Natural killer cell (primary cell): ENCODE measurements at regions not wholly inside any gene's neighbourhood (a gene's known extent, or its start where the extent isn't known, plus 50 kb on each side); places are given as distances from the start of the nearest gene placed in this dataset.

Experiments
- ATAC-seq, 3 donors: fragments of 150-1000 bp in 2 of 3; fragments of 200-7000 bp in 1 of 3; cut with Tn5 transposase; 1 replicate in 1 of 3; 2 replicates in 2 of 3; pipeline ENCODE4 v1.10.0; 2021; ENCODE audit warnings: mild to moderate bottlenecking in 2 of 3, moderate library complexity in 2 of 3
- DNase-seq, 2 donors: peaks; one replicate each; pipeline versions ENCODE4 v3.0.0 to v3.0.0-alpha.2; 2013 to 2021; ENCODE audit warnings: mixed read lengths in 1 of 2
- H3K27ac ChIP-seq: one replicate; pipeline ENCODE4 v1.5.1; 2013; ENCODE audit warnings: mild to moderate bottlenecking, low read length
- H3K27me3 ChIP-seq: one replicate; pipeline ENCODE4 v1.6.1; 2013; ENCODE audit warnings: low read length; ENCODE audit not compliant: control insufficient read depth, insufficient read depth
- H3K36me3 ChIP-seq: one replicate; pipeline ENCODE4 v1.6.1; 2013; ENCODE audit warnings: low read length; ENCODE audit not compliant: control insufficient read depth, insufficient read depth
- H3K4me1 ChIP-seq: one replicate; pipeline ENCODE4 v1.6.1; 2013; ENCODE audit warnings: low read length; ENCODE audit not compliant: control insufficient read depth, insufficient read depth
- H3K4me3 ChIP-seq: one replicate; pipeline ENCODE4 v1.5.1; 2013; ENCODE audit warnings: low read length
- H3K9me3 ChIP-seq: one replicate; pipeline ENCODE4 v1.6.1; 2013; ENCODE audit warnings: low read length; ENCODE audit not compliant: control insufficient read depth, insufficient read depth
- H3K27ac Mint-ChIP-seq, 2 donors: one replicate each; pipeline ENCODE4 v1.8.0; 2022; ENCODE audit warnings: mild to moderate bottlenecking in 2 of 2, mixed read lengths in 2 of 2, moderate library complexity in 1 of 2
- H3K27me3 Mint-ChIP-seq, 2 donors: one replicate each; pipeline ENCODE4 v1.8.0; 2022; ENCODE audit warnings: low read depth in 2 of 2, mixed read lengths in 2 of 2
- H3K36me3 Mint-ChIP-seq: one replicate; pipeline ENCODE4 v1.8.0; 2022; ENCODE audit warnings: mixed read lengths
- H3K4me1 Mint-ChIP-seq, 2 donors: one replicate each; pipeline ENCODE4 v1.8.0; 2022; ENCODE audit warnings: mixed read lengths in 2 of 2
- H3K4me3 Mint-ChIP-seq: one replicate; pipeline ENCODE4 v1.8.0; 2022; ENCODE audit warnings: mild to moderate bottlenecking, moderate library complexity, mixed read lengths
- H3K9me3 Mint-ChIP-seq, 2 donors: one replicate each; pipeline ENCODE4 v1.8.0; 2022; ENCODE audit warnings: mixed read lengths in 2 of 2
- WGBS: methylation state at CpG from one replicate; pipeline ENCODE4 v1.1.7; 2013; ENCODE audit warnings: missing lambda C conversion rate; ENCODE audit not compliant: insufficient coverage; 5-methylcytosine and 5-hydroxymethylcytosine counted together
- intact Hi-C: fragments of 100-400 bp; cut with micrococcal nuclease; formaldehyde crosslinking; loops from one replicate; pipeline ENCODE4 v1.14.2; 2022
- TF ChIP-seq, protein P1 (sequence below): fragments of 200-600 bp; IDR thresholded peaks from one replicate; pipeline ENCODE4 v1.8.0; 2022; ENCODE audit warnings: antibody characterized with exemption

DNA sequence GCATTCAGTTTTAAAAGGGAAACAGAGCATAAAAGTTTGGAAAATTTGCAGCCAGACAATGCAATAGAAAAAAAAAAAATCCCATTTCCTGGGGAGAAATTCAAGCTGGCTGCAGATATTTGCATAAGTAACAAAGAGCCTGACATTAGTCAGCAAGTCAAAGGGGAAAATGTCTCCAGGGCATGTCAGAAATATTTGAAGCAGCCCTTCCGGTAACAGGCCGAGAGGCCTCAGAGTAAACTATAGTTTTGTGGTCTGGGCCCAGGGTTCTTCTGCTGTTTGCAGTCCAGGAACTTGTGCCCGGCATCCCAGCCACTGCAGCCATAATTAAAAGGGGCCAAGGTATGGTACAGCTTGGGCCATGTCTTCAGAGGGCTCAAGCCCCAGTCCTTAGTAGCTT lies 411.6 kb upstream of the BCHE start:
- no peak overlapping the region for H3K27ac Mint-ChIP-seq
- DNase-seq (no peak), ATAC-seq (no peak)
- no peaks in the 10 kb centered on the region for H3K27me3 Mint-ChIP-seq
- Histone ChIP-seq H3K27ac (no peak overlapping the region), H3K27me3 (no peaks in the 10 kb centered on the region), H3K36me3 (no peaks in the 10 kb centered on the region), H3K9me3 (peaks cover 4% of the 10 kb centered on the region), H3K4me3 (no peak overlapping the region), H3K4me1 (no peaks in the 10 kb centered on the region)
- no peaks in the 10 kb centered on the region for H3K4me1 Mint-ChIP-seq
- H3K9me3 Mint-ChIP-seq, result peaks cover 15 to 21% of the 10 kb centered on the region in 2 donors
- intact Hi-C loops, result no loop called here
- peaks cover 9% of the 10 kb centered on the region for H3K36me3 Mint-ChIP-seq
- TF ChIP-seq, protein P1, sequence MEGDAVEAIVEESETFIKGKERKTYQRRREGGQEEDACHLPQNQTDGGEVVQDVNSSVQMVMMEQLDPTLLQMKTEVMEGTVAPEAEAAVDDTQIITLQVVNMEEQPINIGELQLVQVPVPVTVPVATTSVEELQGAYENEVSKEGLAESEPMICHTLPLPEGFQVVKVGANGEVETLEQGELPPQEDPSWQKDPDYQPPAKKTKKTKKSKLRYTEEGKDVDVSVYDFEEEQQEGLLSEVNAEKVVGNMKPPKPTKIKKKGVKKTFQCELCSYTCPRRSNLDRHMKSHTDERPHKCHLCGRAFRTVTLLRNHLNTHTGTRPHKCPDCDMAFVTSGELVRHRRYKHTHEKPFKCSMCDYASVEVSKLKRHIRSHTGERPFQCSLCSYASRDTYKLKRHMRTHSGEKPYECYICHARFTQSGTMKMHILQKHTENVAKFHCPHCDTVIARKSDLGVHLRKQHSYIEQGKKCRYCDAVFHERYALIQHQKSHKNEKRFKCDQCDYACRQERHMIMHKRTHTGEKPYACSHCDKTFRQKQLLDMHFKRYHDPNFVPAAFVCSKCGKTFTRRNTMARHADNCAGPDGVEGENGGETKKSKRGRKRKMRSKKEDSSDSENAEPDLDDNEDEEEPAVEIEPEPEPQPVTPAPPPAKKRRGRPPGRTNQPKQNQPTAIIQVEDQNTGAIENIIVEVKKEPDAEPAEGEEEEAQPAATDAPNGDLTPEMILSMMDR, result no peak
- WGBS, result 85% methylated on average over 3 of the region's 3 CpGs
- H3K4me3 Mint-ChIP-seq, result no peak overlapping the region

GRCh38 chr3:166243511-166243910 lies 406.3 kb upstream of the BCHE start:
- no peaks in the 10 kb centered on the region for H3K4me1 Mint-ChIP-seq
- intact Hi-C loops, result no loop called here

DNA sequence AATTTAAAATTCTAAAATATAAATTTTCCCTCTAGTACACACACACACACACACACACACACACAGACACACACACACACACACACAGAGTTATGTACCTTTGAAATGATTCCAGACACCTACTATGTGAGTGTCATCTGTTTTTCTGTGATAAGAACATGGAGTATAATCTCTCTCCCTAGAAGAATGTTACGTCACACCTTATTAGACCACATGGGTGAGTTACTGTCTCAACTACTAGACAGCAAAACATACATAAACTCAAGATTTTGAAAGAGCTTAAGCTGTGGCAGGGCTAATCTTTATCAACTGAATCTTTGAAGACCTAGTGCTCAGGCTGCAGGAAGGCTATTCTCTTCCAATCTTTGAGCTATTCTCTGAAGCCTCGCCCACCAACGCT lies 385.9 kb upstream of the BCHE start:
- H3K4me3 Mint-ChIP-seq, result no peak overlapping the region
- DNase-seq (no peak), ATAC-seq (no peak)
- Histone ChIP-seq H3K27ac (no peak overlapping the region), H3K36me3 (no peaks in the 10 kb centered on the region), H3K4me3 (no peak overlapping the region), H3K27me3 (no peaks in the 10 kb centered on the region), H3K9me3 (peaks cover 4% of the 10 kb centered on the region), H3K4me1 (no peaks in the 10 kb centered on the region)
- WGBS, result 67% methylated on average over 2 of the region's 3 CpGs
- H3K27ac Mint-ChIP-seq, result no peak overlapping the region
- intact Hi-C loops, result no loop called here
- peaks cover 7% of the 10 kb centered on the region for H3K36me3 Mint-ChIP-seq
- no peaks in the 10 kb centered on the region for H3K4me1 Mint-ChIP-seq
- H3K27me3 Mint-ChIP-seq, result no peaks in the 10 kb centered on the region
- TF ChIP-seq, protein P1, result no peak
- peaks cover 11 to 19% of the 10 kb centered on the region in 2 donors for H3K9me3 Mint-ChIP-seq

More at GRCh38 chr3:166243511-166243910, 406.3 kb upstream of the BCHE start:
- Mint-ChIP-seq H3K36me3 (peaks cover 6% of the 10 kb centered on the region), H3K9me3 (peaks cover 10 to 16% of the 10 kb centered on the region in 2 donors), H3K27ac (no peak overlapping the region), H3K27me3 (no peaks in the 10 kb centered on the region), H3K4me3 (no peak overlapping the region)
- no peak overlapping the region for H3K4me3 ChIP-seq
- no peak for DNase-seq
- no peaks in the 10 kb centered on the region for H3K27me3 ChIP-seq
- H3K4me1 ChIP-seq, result no peaks in the 10 kb centered on the region
- ATAC-seq, result no peak
- TF ChIP-seq, protein P1, result no peak
- H3K36me3 ChIP-seq, result no peaks in the 10 kb centered on the region
- no peaks in the 10 kb centered on the region for H3K9me3 ChIP-seq
- H3K27ac ChIP-seq, result no peak overlapping the region

DNA sequence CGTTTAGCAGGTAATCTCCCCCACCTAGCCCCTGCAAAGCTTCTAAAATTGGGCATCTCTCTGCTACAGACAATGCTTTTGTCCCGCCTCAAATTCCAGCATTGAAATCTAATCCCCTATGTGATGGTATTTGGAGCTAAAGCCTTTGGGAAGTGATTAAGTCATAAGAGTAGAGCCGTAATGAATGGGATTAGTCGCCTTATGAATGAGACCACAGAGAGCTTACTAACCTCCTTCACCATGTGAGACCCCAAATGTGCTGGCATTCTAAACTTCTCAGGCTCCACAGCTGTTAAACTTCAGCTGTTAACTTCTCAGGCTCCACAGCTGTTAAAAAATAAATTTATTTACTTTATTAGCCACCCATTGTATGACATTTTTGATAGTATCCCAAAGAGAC lies 374.2 kb upstream of the BCHE start:
- Mint-ChIP-seq H3K4me1 (no peaks in the 10 kb centered on the region), H3K27me3 (no peaks in the 10 kb centered on the region), H3K27ac (no peak overlapping the region), H3K36me3 (no peaks in the 10 kb centered on the region), H3K9me3 (peaks cover 12 to 16% of the 10 kb centered on the region in 2 donors), H3K4me3 (no peak overlapping the region)
- H3K9me3 ChIP-seq, result peaks cover 4% of the 10 kb centered on the region
- no peak overlapping the region for H3K27ac ChIP-seq
- H3K27me3 ChIP-seq, result no peaks in the 10 kb centered on the region
- no peak for ATAC-seq
- H3K4me1 ChIP-seq, result no peaks in the 10 kb centered on the region
- H3K36me3 ChIP-seq, result no peaks in the 10 kb centered on the region
- WGBS, result 85% methylated on average over 3 of the region's 4 CpGs
- TF ChIP-seq, protein P1, result no peak
- no peak overlapping the region for H3K4me3 ChIP-seq
- intact Hi-C loops, result no loop called here
- DNase-seq, result no peak
